GM06990 (cell line): ENCODE measurements at regions not wholly inside any gene's neighbourhood (a gene's known extent, or its start where the extent isn't known, plus 50 kb on each side); places are given as distances from the start of the nearest gene placed in this dataset.

ENCODE experiments used
- DNase-seq: peaks from one replicate; pipeline ENCODE4 v3.0.0-alpha.2; 2011; ENCODE audit not compliant: insufficient read length; ENCODE audit errors: extremely low read depth
- H3K27me3 ChIP-seq: replicated peaks from 2 replicates; pipeline ENCODE4 v1.6.0; 2011; ENCODE audit warnings: low read length; ENCODE audit not compliant: control insufficient read depth, insufficient read depth
- H3K36me3 ChIP-seq: 2 replicates; pipeline ENCODE4 v1.5.1; 2011; ENCODE audit warnings: low read length; ENCODE audit not compliant: control insufficient read depth, insufficient read depth
- H3K4me3 ChIP-seq: replicated peaks from 2 replicates; pipeline ENCODE4 v1.5.1; 2011; ENCODE audit warnings: low read depth, mild to moderate bottlenecking, control low read depth, low read length
- TF ChIP-seq, protein P1 (sequence below): IDR thresholded peaks from 2 replicates; pipeline ENCODE4 v1.5.1; 2011; ENCODE audit warnings: low read length, control low read depth, mild to moderate bottlenecking, inconsistent platforms; ENCODE audit not compliant: insufficient read depth, poor library complexity, severe bottlenecking

- Histone ChIP-seq H3K36me3 (no peaks in the 10 kb centered on the region), H3K4me3 (no peak overlapping the region), H3K27me3 (no peaks in the 10 kb centered on the region)
- DNase-seq = no peak
- TF ChIP-seq, protein P1, sequence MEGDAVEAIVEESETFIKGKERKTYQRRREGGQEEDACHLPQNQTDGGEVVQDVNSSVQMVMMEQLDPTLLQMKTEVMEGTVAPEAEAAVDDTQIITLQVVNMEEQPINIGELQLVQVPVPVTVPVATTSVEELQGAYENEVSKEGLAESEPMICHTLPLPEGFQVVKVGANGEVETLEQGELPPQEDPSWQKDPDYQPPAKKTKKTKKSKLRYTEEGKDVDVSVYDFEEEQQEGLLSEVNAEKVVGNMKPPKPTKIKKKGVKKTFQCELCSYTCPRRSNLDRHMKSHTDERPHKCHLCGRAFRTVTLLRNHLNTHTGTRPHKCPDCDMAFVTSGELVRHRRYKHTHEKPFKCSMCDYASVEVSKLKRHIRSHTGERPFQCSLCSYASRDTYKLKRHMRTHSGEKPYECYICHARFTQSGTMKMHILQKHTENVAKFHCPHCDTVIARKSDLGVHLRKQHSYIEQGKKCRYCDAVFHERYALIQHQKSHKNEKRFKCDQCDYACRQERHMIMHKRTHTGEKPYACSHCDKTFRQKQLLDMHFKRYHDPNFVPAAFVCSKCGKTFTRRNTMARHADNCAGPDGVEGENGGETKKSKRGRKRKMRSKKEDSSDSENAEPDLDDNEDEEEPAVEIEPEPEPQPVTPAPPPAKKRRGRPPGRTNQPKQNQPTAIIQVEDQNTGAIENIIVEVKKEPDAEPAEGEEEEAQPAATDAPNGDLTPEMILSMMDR = no peak
Observed at GRCh38 chr4:169852481-169852880, 94.7 kb upstream of the HPF1 start.

- no peaks in the 10 kb centered on the region for H3K36me3 ChIP-seq
- H3K27me3 ChIP-seq = no peaks in the 10 kb centered on the region
- TF ChIP-seq, protein P1 = no peak
- H3K4me3 ChIP-seq = no peak overlapping the region
- no peak for DNase-seq
Observed at GRCh38 chr4:169851750-169852149, 94.0 kb upstream of the HPF1 start.

GRCh38 chr4:169849456-169849855 lies 91.7 kb upstream of the HPF1 start:
- no peaks in the 10 kb centered on the region for H3K27me3 ChIP-seq
- H3K4me3 ChIP-seq = no peak overlapping the region
- no peaks in the 10 kb centered on the region for H3K36me3 ChIP-seq
- TF ChIP-seq, protein P1 = no peak
- DNase-seq = no peak

DNA sequence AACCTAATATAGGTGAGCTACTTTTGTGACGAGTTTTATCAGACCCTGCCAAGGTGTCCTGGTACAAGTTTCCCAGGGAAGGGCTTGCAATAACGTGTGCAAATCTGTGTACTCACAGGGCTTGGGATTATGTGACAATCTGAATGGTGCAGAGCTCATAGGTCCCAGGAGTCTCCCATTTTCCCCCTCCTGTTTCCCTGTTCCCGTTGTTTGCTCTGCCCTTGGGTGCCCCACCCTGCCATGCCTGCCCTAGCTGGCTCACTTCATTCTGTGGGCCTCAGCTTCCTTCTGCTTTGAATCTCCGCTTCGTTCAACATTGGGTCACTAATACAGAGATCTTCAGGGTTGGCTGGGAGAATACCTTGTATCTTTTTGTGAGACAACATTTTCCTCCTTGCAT lies 90.3 kb upstream of the HPF1 start:
- TF ChIP-seq, protein P1 = no peak
- Histone ChIP-seq H3K4me3 (no peak overlapping the region), H3K27me3 (no peaks in the 10 kb centered on the region), H3K36me3 (no peaks in the 10 kb centered on the region)
- DNase-seq = no peak

- TF ChIP-seq, protein P1 = no peak
- no peak for DNase-seq
- no peak overlapping the region for H3K4me3 ChIP-seq
- H3K27me3 ChIP-seq = no peaks in the 10 kb centered on the region
- H3K36me3 ChIP-seq = no peaks in the 10 kb centered on the region
Observed at GRCh38 chr4:169847171-169847570, 89.4 kb upstream of the HPF1 start.

- TF ChIP-seq, protein P1 = no peak
- no peak for DNase-seq
- Histone ChIP-seq H3K36me3 (no peaks in the 10 kb centered on the region), H3K27me3 (no peaks in the 10 kb centered on the region), H3K4me3 (no peak overlapping the region)
Observed at GRCh38 chr4:169846396-169846795, 88.7 kb upstream of the HPF1 start.
